Ishikawa (cell line): ENCODE measurements at regions not wholly inside any gene's neighbourhood (a gene's known extent, or its start where the extent isn't known, plus 50 kb on each side); places are given as distances from the start of the nearest gene placed in this dataset.
A peak's percentile ranks its signal among the peaks of the same experiment; 100 is the strongest.

ENCODE experiments used
- CEBPB ChIP-seq: IDR thresholded peaks from 2 replicates; pipeline ENCODE4 v1.6.1; 2012
- CREB1 ChIP-seq: IDR thresholded peaks from 2 replicates; pipeline ENCODE4 v1.6.1; 2012; ENCODE audit warnings: low read depth
- EGR1 ChIP-seq: IDR thresholded peaks from 2 replicates; pipeline ENCODE4 v1.6.1; 2012
- EP300 ChIP-seq: IDR thresholded peaks from 2 replicates; pipeline ENCODE4 v1.6.1; 2012; ENCODE audit warnings: borderline replicate concordance
- FOXM1 ChIP-seq: IDR thresholded peaks from 2 replicates; pipeline ENCODE4 v1.6.1; 2012; ENCODE audit warnings: low read depth, borderline replicate concordance
- MAX ChIP-seq: IDR thresholded peaks from 2 replicates; pipeline ENCODE4 v1.6.1; 2012
- NFIC ChIP-seq: IDR thresholded peaks from 2 replicates; pipeline ENCODE4 v1.6.1; 2012
- RAD21 ChIP-seq: IDR thresholded peaks from 2 replicates; pipeline ENCODE4 v1.6.1; 2012; ENCODE audit warnings: low read depth
- REST ChIP-seq: IDR thresholded peaks from 2 replicates; pipeline ENCODE4 v1.6.1; 2012; ENCODE audit warnings: low read depth, mild to moderate bottlenecking
- TAF1 ChIP-seq: IDR thresholded peaks from 2 replicates; pipeline ENCODE4 v1.6.1; 2012; ENCODE audit warnings: low read depth, mild to moderate bottlenecking
- TCF12 ChIP-seq: IDR thresholded peaks from 2 replicates; pipeline ENCODE4 v1.6.1; 2012; ENCODE audit warnings: low read depth
- TEAD4 ChIP-seq: IDR thresholded peaks from 2 replicates; pipeline ENCODE4 v1.6.1; 2012
- USF1 ChIP-seq: IDR thresholded peaks from 2 replicates; pipeline ENCODE4 v1.6.1; 2012
- YY1 ChIP-seq: IDR thresholded peaks from 2 replicates; pipeline ENCODE4 v1.6.1; 2012; ENCODE audit warnings: low read depth
- ZBTB7A ChIP-seq: IDR thresholded peaks from 2 replicates; pipeline ENCODE4 v1.6.1; 2012; ENCODE audit warnings: low read depth

- TF ChIP-seq CREB1 (no peak), EP300 (no peak), TEAD4 (no peak), TCF12 (no peak), YY1 (no peak), MAX (no peak), FOXM1 (no peak), RAD21 (no peak), EGR1 (no peak), CEBPB (no peak), REST (no peak), TAF1 (no peak), ZBTB7A (no peak), NFIC (no peak), USF1 (no peak)
These were observed 201.7 kb upstream of the DCN start for GRCh38 chr12:91384366-91384765.

- no peak for TF ChIP-seq EGR1
- TF ChIP-seq RAD21, result no peak
- TF ChIP-seq FOXM1, result no peak
- TF ChIP-seq USF1, result no peak
- no peak for TF ChIP-seq MAX
- TF ChIP-seq YY1, result no peak
- TF ChIP-seq REST, result no peak
- no peak for TF ChIP-seq CEBPB
- no peak for TF ChIP-seq TAF1
- TF ChIP-seq TEAD4, result no peak
- TF ChIP-seq EP300, result no peak
- TF ChIP-seq ZBTB7A, result no peak
- no peak for TF ChIP-seq CREB1
- no peak for TF ChIP-seq TCF12
- TF ChIP-seq NFIC, result no peak
These were observed 200.5 kb upstream of the DCN start for GRCh38 chr12:91383099-91383498.

- TF ChIP-seq RAD21 (peak; percentile 90), TAF1 (no peak)
These were observed 199.5 kb upstream of the DCN start for GRCh38 chr12:91382081-91382543.

GRCh38 chr12:91381309-91381804, 198.7 kb upstream of the DCN start:
- no peak for TF ChIP-seq TAF1
- TF ChIP-seq FOXM1, result no peak
- TF ChIP-seq CREB1, result no peak
- TF ChIP-seq REST, result no peak
- no peak for TF ChIP-seq RAD21
- no peak for TF ChIP-seq EP300
- no peak for TF ChIP-seq ZBTB7A
- no peak for TF ChIP-seq MAX
- TF ChIP-seq EGR1, result no peak
- no peak for TF ChIP-seq YY1
- no peak for TF ChIP-seq TCF12
